ENCODE measurements at regions not wholly inside any gene's neighbourhood (a gene's known extent, or its start where the extent isn't known, plus 50 kb on each side); places are given as distances from the start of the nearest gene placed in this dataset.
A peak's percentile ranks its signal among the peaks of the same experiment; 100 is the strongest.
"Not testable (repeated sequence)": the region's sequence is repeated elsewhere in the genome, so short reads cannot be mapped to it uniquely, and the experiment has no call there.

DNA sequence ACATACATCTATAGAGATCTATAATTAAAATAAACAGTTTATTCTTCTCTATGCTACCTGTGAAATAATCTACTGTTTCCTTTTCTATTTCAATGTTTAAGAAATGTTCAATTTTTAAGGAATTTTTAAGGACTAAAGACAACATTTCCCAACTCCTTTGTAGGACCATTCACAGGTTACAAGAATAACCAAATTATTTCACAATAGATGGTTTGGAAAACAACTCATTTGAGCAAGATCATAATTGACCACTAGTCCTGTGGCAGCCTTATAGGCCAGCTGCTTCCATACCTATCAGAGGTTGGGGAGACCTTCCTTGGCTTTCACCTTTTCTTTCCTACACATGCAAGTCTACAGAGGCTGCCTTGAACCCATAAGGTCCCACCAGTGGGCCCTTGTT lies 193.7 kb downstream of the TTC39B start:
- no peak for DNase-seq (ENCODE audit: low spot score)

DNA sequence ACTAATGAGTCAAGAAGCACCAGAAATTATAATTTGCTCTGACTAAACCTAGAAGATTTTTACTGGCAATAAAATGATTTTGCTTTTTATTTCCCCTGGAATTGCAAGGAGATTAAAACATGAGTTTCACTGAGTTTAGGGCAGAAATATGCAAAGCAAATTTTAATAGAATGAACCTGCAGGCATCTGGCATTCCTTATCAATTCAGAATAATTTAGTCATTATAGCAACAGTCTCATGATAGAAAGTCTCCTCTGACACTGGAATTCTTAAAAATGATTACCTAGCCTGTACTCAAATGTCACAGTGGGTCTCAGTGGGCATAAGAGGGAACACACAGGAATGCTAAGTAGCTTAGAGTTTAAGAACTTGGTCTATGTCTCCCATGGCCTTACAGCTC lies 195.9 kb downstream of the TTC39B start:
- no peak for DNase-seq (ENCODE audit: low spot score)

- peak; percentile 57 for DNase-seq (ENCODE audit: low spot score)
Measured at GRCh38 chr9:15104826-15105420, 194.7 kb upstream of the FREM1 start.

GRCh38 chr9:15103290-15103689 lies 193.1 kb upstream of the FREM1 start:
- no peak for DNase-seq (ENCODE audit: low spot score)

- no peak for DNase-seq (ENCODE audit: low spot score)
Measured at GRCh38 chr9:15101095-15101494, 190.9 kb upstream of the FREM1 start.

- no peak for DNase-seq (ENCODE audit: low spot score)
Measured at GRCh38 chr9:15100571-15100970, 190.3 kb upstream of the FREM1 start.

DNA sequence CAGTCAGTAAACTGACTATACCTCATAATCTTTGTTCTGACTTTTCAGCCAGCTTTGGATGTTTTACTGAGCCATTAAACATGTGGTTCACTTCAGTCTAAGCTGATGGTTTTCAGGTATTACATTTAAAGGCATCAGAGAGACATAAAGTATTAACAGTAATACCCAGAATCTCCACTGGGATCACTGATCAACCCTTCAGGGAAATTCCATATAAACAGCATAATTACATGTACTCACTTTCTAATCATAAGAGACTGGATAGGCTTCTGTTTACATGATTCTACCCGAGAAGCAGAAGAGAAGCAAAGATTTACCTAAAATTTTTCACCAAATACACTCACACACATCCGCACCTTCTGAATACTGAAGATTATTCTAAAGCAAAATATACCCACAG lies 186.7 kb upstream of the FREM1 start:
- DNase-seq (ENCODE audit: low spot score) = no peak

DNA sequence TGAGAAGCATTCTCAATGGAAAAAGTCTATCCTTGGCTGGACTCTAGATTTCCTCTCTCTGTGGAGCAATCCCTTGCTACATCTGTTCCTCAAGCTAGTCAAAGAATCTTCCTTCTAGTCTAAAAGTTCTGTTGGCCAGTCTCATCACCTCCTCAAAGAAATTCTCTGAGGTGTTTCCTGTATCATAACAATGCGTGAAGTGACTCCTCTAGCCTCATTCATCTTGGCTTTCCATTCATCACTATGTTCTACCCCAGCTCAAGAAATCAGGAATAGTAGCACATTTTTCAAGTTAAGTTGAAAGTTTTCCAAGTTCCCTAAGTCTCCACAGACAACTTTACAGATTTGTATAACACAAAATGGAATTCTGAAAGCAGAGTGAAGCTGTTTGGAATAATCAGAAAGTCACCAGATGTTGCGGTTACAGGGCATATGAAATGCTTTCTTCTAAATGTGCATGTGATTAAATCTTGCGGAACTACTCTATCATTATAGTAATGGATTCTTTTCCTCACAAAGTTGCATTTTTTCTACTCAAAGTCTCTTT lies 176.6 kb upstream of the FREM1 start:
- DNase-seq (ENCODE audit: low spot score) = no peak

DNA sequence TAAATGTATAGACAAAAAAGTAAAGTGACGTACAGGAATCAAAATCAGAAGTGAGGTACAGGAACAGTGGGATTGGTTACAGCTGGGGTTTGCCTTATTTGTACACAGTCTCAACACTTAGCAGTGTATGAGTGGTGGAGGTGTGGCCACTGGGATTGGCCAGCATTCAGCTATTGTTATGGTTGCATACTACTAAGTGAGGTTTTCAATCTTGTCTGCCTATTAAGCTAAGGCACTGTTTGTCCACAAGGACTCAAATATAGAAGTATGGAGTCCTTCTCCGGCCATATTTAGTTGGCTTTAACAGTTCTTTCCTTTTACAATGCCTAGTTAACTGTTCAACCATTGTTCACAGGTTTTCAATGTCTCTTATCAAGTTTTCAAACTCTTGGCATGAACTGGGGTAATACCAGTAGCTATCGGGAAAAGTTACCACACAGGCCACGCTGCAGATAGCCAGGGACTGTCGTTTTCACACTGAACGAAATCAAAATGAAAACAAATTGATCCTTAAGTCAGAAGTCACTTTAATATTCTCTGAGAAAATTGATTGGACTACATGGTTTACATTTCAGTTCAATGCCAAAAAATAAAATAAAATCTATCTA lies 176.0 kb upstream of the FREM1 start:
- DNase-seq (ENCODE audit: low spot score) = no peak

DNA sequence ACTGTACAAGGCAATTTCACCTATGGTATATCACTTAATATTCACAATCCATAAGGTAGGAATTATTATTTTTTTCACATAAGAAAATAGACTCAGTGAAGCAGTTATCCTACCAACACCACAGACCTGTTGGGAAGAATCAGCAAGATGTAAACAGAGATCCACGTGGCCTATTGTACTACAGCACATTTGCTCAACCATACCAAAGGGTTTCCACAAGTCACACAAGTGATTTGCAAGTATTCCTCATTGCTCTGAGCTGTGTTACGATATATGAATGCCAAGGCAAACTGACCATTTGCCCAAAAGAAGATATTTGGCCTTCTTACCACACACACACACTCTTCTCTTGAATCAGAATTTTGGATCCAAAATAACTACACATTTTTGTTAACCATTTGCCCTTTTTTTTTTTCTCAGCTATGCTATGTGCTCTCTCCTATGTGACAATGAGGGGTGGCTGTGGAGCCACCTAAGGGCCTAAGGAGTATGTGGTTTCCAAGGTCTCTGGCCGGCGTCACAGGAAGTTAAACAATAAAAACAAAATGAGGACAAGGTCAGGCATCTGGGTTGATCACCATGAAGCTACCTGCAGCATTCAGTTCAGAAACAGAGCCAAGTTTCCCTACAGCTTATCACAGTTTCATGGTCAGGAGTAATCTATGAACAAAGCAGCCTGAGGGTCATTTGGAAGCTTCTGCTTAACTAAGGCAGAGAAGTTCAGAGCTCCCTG lies 171.0 kb upstream of the FREM1 start:
- DNase-seq (ENCODE audit: low spot score) = no peak

- DNase-seq (ENCODE audit: low spot score) = no peak
Measured at GRCh38 chr9:15080401-15080800, 170.2 kb upstream of the FREM1 start.

GRCh38 chr9:15079989-15080388 lies 169.8 kb upstream of the FREM1 start:
- no peak for DNase-seq (ENCODE audit: low spot score)

DNA sequence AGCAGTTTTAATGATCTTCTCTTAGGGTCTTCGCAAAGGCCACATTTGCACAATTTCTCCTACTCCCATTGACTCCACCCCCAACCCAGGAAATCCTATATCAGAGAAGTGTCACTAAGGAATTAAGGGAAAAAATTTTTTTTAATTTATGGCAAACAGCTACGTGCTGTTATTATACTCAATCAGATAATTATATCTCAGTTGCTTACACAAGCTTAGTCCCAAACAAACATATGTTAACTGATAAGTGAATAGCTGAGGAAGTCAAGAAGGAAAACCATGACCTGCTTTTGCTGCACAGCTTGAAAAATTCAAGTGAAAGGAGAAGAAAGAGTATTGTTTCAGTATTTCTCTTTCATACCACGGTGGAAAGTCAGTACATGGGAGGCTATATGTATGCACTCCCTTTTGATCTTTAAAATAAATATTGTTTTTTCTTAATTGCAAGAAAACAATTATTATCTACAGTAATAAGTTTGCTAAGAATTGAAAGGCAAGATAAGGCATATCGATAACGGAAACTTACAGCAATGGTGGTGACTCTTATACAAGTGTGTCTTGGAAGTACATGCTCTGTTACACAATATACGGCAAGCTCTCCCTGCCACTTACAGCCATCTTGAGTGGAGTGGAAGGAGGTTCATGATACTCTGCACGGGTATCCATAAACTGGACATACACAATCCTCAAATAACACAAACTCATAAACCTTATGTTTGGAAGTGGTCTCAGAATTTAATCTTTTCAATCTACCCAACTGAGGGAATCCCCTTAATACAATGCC lies 167.9 kb upstream of the FREM1 start:
- no peak for DNase-seq (ENCODE audit: low spot score)

DNA sequence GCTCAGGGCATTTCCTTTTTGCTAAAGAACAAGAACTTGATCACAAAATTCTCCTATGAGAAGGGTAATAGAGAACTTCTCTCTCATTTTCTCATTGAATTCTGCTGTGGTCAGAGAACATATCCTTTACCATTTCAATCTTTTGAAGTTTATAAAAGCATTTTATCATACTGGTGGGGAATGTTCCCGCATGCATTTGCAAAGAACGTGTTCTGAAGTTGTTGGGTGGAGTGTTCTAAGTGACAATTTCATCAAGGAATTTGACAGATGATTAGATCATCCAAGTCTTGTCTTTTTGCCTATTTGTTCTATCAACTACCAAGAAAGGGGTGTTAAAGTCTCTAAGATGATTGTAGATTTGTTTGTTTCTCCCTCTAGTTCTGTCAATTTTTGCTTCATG lies 163.4 kb upstream of the FREM1 start:
- no peak for DNase-seq (ENCODE audit: low spot score)

- DNase-seq (ENCODE audit: low spot score) = no peak
Measured at GRCh38 chr9:15070716-15071115, 160.5 kb upstream of the FREM1 start.

GRCh38 chr9:15069106-15069505 lies 158.9 kb upstream of the FREM1 start:
- no peak for DNase-seq (ENCODE audit: low spot score)

- DNase-seq (ENCODE audit: low spot score) = no peak
Measured at GRCh38 chr9:15068261-15068660, 158.0 kb upstream of the FREM1 start.

GRCh38 chr9:15059003-15059402 lies 148.8 kb upstream of the FREM1 start:
- DNase-seq (ENCODE audit: low spot score) = no peak

- DNase-seq (ENCODE audit: low spot score) = no peak
Measured at GRCh38 chr9:15058236-15058635, 148.0 kb upstream of the FREM1 start.

DNA sequence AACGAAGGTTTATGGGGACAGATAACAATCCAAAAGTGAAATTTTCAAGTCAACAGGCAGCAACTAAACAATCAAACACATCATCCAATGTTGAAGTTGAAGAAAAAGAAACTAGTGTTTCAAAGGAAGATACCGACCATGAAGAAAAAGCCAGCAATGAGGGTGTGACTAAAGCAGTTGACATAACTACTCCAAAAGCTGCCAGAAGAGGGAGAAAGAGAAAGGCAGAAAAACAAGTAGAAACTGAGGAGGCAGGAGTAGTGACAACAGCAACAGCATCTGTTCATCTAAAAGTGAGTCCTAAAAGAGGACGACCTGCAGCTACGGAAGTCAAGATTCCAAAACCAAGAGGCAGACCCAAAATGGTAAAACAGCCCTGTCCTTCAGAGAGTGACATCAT lies 145.1 kb upstream of the FREM1 start:
- DNase-seq (ENCODE audit: low spot score) = not testable (repeated sequence)

DNA sequence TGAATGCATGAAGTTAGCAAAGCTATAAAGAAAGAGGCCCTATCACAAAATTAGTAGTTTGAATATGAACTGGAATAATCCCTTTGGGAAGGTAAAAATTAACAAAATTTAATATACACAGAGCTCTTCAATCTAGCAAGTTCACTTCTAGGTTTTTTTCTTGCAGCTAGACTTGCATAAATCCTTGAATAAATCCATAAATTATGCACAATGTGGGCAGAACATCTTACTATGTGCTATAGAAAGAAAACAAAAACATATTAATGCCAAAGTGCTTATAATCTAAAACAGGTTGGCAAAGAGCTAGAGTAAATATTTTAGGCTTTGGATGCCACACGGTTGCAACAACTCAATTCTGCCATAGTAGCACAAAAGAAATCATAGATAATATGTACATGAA lies 138.5 kb upstream of the FREM1 start:
- DNase-seq (ENCODE audit: low spot score) = no peak

- no peak for DNase-seq (ENCODE audit: low spot score)
Measured at GRCh38 chr9:15047028-15047551, 136.9 kb upstream of the FREM1 start.
